ENCODE measurements at regions not wholly inside any gene's neighbourhood (a gene's known extent, or its start where the extent isn't known, plus 50 kb on each side); places are given as distances from the start of the nearest gene placed in this dataset.

DNA sequence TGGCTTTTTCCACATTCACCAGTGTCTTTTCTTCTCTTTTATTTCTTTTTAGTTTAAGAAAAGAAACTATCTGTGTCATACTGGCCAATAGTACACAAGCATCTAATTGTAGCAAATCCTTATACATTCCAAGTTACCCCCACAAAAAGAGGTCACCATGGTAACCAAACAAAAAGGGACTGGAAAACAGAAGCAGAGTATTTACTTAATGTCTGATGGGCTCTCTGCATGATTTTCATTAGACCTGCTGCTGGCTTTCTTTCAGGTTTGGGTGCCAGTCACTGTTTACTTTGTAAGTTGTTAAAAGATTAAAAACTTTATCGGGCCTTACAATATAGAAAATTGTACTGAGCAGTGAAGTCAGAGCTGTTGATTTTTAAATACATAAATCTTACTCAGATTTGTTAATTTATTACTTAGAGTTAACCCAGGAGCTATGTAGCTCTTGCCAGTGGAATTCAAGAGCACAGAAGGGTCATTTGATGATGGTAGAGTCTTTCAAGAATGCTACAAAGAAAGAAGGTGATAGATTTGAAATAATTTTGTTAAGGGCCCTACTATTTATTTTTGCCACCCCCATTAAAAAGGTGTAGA lies 123.9 kb downstream of the BRMS1L start:
- TF ChIP-seq EZH2 (IDR thresholded peaks at IDR 0.05; ENCODE audit: insufficient read depth, poor library complexity, severe bottlenecking) (no peak), EZH2phosphoT487 (IDR thresholded peaks at IDR 0.05; ENCODE audit: insufficient read depth, low read depth) (no peak)

All from GM23248 (cell line).